GM18498 (cell line): ENCODE measurements at regions not wholly inside any gene's neighbourhood (a gene's known extent, or its start where the extent isn't known, plus 50 kb on each side); places are given as distances from the start of the nearest gene placed in this dataset.
"Not testable (repeated sequence)": the region's sequence is repeated elsewhere in the genome, so short reads cannot be mapped to it uniquely, and the experiment has no call there.

Experiments used
- ATAC-seq: cut with Tn5 transposase; IDR thresholded peaks from one replicate; pipeline ENCODE4 v1.9.1; 2021; ENCODE audit warnings: mild to moderate bottlenecking, moderate library complexity; ENCODE audit not compliant: unreplicated experiment

DNA sequence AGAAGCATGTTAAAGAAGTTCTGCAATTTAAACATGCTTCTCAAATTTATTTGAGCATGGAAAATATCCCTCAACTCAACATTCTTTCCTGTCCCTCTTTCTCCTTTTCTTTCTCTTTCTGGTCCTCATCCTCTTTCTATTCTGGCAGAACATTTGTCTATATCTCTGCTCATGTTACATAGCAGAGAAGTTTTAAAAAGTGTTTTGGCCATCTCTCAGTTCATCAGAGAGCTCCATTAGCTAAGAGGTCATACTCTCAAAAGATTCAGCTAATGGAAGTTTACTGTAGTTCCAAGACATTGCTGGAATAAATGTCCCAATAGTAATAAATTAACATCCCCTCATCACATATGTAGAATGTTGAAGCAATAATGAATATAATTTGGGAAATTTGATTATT, 53.5 kb downstream of the XCL2 start:
- ATAC-seq = no peak

DNA sequence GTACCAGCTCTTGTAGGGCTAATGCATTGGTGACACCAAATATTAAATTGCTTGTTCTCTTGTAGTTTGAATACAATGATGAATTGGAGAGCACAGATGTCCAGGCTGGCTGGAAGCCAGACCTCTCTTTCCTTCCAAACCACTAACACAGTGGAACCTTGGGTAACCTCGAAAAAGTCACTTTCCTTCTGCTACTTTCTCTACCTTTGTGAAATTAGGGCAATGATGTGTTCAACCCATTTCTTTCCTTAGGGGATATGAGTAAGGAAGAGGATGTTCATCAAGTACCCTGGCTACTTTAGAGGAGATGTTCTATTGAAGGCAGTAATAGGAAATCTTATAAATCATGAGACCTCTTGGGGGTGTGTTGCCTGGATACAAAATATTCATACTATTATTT, 55.7 kb downstream of the XCL2 start:
- no peak for ATAC-seq

DNA sequence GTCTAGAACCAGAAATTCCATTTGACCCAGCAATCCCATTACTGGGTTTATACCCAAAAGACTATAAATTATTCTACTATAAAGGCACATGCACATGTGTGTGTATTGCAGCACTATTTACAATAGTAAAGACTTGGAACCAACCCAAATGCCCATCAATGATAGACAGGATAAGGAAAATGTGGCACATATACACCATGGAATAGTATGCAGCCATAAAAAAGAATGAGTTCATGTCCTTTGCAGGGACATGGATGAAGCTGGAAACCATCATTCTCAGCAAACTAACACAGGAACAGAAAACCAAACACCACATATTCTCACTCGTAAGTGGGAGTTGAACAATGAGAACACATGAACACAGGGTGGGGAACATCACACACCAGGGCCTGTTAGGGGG, 57.0 kb downstream of the XCL2 start:
- not testable (repeated sequence) for ATAC-seq

DNA sequence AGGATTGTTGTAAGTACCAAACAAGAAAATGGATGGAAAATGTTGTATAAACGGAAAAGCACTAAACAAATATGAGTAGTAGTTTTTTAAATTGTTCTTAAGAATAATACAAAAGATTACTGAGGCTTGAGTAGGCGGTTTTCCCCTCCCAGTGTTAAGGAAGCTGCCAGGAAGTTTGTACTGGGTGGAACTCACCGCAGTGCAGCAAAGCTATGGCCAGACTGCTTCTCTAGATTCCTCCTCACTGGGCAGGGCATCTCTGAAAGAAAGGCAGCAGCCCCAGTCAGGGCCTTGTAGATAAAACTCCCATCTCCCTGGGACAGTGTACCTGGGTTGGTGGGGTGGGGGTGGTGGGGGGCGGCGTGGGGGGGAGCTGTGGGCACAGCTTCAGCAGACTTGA, 58.7 kb downstream of the XCL2 start:
- no peak for ATAC-seq

DNA sequence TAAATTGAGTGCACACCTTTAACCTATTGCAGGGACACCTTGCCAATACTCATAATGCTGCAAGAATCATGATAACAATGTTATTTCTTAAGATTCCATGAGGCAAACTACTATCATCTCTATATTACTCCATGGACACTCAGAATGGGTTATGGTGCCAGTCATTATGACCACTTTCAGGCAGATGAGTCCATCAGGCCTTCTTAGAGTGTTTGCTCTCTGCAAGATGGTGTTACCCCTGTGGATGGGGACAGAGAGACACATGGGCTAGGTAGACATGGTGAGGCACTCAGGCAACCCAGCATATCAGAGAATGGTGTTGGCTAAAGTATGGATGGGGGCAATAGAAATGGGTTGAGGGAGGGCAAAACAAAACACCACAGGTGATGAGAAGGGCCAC, 59.7 kb downstream of the XCL2 start:
- no peak for ATAC-seq

DNA sequence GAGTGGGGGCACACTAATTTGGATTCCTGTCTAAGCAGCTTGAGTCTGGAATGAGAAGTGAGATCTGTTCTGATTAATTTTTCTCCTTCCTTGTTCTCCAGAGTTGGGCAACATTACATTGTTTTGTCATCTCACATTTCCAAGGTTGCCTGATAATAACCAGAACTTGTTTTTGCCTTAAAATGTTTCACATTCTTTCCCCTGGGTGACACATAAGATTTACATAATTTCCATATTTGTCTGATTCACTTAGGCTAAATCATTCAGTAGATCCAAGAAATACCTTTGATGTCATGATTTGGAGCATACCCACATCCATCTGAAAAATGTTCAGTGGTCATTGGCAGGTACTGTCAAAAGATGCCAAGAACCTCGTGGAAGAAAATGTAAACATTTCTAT, 60.3 kb downstream of the XCL2 start:
- no peak for ATAC-seq

DNA sequence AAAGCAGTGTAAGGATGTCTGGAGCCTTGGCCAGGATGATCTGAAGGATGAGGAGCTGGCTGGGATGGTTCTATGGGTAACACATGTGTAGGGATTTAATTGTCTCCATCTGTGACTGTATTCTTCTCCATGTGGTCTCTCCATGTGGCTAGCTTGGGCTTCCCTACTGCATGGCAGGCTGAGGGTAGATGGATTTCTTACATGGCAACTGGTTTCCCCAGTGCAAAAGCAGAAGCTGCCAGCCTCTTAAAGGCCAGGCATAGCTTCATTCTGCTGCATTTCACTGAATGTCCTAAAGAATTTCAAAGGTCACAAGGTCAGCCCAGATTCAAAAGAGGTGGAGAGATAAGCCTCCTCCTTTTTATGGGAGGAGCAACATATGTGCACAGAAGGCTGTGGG, 61.7 kb downstream of the XCL2 start:
- no peak for ATAC-seq

DNA sequence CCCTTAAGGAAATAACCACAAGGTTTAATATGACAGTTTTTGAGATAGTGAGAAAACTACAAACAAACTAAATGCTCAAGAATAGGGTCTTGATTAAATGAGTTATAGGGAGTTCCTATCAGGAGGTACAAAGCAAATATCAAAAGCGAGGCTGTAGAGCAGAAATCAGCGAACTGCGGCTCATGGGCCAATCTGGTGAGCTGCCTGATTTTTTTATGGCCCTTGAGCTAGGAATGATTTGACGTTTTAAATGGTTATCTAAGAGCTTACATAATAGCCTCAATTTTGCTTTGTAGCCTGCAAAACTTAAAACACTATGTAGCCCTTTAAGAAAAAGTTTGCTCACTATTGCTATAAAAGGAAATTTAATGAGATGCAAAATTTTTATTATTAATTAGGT, 62.2 kb downstream of the XCL2 start:
- no peak for ATAC-seq

DNA sequence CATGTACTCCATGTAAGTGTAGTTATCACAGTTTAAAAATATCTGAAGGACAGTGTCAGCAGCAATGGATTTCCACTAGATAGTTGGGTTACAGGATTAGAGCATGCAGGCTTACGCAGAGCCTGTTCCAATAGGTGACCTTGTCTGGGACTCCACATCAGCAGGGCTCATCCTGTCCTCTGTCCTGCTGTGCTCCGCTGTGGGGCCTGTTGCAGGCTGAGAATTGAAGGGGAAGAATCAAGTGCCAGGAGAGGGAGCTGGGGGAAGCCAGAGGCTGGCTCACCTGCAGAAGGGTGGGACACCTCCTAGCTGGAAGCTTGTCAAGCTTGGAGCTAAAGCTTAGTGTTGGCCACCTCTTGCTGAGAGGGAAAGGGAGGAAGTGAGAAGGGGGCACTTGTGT, 62.8 kb downstream of the XCL2 start:
- ATAC-seq = no peak

DNA sequence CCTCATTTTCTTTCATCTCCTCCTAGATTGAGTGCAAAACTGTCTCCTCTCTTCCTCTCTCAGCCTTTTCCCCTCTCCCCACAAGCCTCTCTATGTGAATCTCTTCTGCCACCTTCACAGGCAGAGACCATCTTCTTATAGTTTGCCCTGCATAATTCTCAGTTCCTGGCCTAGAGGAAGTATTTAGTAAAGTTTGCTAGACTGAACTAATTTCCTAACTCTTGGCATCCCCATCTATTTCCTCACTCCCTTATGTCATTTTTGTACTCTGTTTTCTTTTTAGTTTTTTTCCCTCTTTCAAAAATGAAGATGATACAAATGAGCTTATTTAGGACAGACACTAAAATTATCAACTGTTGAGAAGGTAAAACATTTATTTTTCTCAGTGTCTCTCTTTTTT, 66.0 kb downstream of the XCL2 start:
- no peak for ATAC-seq

DNA sequence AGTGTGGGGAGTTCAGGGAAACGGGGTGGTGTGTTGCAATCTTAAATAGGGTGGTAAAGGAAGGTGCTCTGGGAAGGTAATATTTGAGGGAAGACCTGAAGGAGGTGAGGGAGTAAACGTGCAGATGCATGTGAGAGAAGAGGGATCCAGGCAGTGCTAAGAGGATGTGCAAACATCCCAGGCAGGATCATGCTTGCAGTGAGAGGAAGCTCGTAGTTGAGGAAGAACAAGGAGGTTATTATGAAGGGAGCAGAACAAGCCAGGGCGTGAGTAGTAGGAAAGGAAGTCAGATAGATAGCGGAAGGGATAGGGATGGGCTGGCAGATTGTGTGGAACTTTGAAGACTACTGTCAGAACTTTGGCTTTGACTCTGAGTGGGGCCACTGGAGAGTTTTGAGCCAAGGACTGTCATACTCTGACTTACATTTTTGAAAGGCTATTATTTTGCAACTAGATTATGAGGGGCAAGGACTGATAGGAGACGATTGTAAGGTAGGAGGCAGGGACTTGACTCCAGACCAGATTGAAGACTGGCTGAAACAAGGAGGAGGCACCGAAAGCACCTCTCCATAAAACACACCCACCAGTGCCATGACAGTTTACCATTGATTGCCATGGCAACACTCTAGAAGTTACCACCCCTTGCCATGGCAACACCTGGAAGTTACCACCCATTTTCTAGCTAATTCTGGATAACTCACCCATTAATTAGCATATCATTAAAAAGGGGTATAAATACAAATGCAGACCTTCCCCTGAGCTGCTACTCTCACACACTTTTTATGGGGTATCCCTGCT, 67.0 kb downstream of the XCL2 start:
- ATAC-seq = no peak

DNA sequence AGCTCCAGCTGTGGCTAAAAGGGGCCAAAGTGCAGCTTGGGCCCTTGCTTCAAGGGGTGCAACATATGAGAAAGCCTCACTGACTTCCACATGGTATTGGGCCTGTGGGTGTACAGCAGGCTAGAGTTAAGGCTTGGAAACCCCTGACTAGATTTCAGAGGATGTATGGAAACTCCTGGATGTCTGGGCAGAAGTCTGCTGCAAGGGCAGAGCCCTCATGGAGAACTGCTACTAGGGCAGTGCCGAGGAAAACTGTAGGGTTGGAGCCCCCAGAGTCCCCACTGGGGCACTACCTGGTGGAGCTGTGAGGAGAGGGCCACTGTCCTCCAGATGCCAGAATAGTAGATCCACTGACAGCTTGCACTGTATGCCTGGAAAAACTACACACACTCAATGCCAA, 69.5 kb downstream of the XCL2 start:
- ATAC-seq = no peak

DNA sequence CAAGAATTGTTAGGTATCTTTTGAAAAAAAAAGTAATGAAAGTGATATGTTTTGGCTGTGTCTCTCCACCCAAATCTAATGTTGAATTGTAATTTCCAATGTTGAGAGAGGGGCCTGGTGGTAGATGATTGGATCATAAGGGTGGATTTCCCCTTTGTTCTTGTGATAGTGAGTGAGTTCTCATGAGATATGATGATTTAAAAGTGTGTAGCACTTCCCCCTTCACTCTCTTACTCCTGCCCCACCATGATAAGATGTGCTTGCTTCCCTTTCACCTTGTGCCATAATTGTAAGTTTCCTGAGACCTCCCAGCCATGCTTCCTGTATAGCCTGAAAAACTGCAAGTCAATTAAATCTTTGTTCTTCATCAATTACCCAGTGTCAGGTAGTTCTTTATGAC, 70.7 kb downstream of the XCL2 start:
- no peak for ATAC-seq

DNA sequence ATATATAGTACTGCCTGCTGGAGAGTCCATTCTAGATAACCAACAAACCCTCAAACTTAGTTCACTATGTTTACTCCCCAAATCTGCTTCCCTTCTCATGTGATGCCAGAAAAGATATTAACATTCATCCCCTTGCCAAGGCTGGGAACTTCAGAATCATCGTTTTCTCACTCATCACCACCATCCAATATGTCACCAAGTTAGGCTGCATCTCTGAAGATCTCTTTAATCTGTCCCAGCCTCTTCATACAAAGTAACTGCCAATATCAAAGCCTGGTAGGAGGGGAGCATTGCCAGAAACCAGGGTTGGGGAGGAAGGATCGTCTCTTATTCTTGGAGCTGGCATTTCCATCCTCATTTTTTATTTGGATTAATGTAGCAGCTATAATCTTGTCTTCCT, 71.6 kb downstream of the XCL2 start:
- ATAC-seq = no peak

DNA sequence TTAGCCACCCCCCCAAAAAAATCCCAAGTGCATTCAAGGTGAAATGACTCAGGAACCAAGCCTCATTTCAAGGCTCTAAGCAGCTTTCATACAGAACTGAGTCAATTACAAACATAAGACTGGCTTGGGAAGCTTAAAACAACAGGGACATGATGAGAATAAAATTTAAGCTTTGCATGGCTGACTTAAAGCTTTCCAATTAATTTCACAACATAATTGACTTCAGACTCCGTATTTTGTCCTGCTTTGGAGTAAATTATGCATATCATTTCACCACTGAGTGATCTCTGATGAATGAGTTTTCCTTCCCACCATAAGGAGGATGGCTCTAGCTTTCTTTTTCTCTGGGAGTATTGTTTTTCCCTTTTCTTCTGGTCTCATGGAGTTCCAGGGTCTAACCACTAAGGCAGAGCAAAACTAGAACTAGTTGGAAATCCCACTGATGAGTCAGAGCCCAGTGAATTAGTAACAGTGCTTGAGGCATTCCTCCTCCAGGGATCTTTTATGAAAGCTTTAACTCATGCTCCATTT, 72.8 kb downstream of the XCL2 start:
- ATAC-seq = no peak

DNA sequence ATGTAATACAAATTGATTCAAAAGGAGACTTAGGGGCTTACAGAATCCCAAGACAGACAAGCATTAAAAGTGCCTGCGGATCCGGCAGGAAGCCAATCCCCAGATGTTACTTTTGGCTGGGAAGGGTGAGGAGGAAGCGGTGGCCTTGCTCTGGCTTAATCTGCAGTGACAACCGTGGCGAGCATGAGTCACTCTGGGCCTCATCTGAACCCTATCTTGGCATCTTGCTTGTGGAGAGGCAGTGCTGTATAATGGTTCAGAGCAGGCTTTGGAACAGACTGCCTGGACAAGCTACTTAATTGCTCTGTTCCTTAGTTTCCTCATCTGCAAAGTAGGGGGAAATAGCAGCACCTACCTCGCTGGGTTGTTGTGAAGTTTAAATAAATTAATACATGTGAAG, 74.1 kb downstream of the XCL2 start:
- no peak for ATAC-seq

DNA sequence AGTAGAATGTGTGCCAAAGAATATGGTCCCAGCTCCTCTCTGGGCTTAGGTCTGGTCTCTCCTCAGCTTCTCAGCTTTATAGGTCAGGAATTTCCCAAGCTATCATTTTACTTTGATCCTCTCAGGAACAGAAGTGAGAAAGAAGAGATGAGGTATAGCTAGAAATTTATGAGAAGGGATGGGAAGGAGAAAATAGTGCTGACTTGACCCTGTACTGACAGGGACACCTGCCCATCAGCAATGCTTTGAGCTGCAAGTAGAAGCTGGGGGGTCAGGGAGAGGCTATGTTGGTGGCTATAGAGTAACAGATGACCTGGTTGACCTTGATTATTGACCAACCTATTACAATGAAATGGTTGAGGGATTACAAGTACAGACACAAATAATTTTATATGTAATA, 75.0 kb downstream of the XCL2 start:
- no peak for ATAC-seq

DNA sequence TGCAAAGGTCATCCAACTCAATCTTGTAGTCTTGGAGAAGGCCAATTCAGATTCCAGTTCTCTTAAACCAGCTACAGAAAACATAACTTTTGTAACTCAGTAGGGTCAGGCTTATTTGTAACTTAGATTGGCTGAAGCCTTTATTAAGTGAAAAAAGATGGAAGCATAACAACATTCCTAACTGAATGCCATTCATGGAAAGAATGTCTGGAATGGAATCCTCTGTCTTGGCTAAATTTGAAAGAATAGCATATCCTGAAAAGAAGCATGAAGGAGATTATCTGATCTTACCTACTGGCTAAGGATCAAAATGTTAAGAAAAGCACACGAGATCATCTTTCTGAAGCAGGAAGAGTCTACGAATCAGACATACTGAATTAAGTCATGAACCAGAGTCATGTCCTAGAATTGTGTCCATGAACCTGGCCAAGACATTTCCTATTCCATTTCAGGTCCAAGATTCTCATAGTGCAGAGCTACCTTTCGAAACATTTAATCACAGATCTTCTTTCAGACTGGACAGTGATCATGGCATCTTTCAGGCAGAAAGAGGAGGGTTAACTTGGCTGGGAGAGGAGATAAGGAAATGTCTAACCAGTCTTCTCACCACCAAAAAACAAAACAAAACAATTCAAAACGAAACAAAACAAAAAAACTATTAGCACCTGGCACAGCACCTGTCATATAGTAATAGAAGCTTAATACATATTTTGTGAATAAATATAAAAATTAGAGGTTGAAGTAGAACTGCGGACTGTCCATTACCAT, 75.6 kb downstream of the XCL2 start:
- no peak for ATAC-seq

DNA sequence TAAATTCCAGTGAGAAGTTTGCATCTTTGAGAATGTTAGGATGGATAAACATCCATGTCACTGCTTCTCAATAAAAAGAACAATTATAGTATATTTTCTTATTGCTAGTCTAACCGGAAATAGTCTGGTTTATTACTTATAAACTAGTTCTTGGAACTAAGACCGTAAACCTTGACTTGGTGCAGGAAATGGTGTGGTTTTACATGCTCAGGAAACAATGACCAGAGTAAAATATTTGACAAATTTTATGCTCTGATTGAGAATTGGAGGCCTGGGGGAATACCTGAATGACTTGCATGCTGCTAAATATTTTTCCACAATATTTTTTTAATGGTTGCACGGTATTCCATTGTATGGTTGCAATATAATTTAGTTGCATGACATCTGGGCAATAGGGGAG, 76.3 kb downstream of the XCL2 start:
- no peak for ATAC-seq

DNA sequence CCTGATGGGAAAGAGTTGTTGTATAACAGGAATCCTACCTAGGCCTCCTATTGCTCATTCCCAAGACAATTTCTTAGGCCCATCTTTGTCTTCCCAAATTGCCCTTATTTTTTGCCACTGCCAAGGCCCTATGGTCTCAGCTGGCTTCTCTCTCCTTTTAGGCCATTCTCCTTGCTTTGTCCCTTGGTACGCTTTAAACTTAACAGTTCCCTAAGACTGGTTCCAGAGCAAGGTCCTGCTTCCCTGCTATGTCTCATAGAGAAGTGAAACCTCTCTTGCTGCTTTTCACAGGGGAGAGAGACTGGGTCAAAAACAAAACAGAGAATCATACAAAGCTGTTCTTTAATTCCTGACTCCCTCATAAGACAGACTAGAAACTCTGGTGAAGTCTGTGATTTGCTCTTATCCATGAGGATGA, 77.1 kb downstream of the XCL2 start:
- ATAC-seq = peak; percentile 75

DNA sequence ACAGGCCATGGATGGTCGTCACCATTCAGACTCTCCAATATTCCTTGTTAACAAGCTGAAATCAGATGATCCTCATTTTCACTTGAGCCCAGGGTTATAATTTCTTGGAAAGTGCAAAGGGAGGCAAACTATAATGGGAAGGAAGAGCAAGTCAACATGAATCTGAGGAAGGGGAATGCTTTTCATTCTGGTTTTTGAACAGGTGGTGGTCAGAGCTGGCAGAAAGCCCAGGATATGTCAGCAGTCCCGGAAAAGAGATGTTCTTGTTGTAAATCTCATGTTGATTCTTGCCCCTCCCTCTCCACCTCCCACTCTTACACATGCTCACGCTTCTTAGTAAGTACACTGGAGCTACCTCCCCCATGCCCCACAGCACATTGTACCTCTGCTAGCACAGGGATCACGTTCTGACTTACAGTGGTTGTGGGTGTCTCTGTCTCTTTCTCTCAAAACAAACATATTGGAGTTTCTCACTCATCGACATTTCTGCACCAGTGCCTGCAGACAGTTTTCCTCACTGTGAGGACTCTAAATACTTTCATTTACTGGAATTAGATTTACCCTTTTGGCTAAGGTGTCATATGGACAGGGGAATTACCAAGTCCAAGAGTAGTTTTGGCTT, 77.6 kb downstream of the XCL2 start:
- ATAC-seq = peak; percentile 69

DNA sequence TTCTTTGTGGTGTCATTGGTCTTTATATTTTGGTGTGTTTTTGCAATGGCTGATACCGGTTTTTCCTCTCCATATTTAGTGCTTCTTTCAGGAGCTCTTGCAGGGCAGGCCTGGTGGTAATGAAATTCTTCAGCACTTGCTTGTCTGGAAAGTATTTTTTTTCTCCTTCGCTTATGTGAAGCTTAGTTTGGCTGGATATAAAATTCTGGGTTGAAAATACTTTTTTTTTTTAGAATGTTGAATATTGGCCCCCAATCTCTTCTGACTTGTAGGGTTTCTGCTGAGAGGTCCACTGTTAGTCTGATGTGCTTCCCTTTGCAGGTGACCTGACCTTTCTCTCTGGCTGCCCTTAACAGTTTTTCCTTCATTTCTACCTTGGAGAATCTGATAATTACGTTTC, 82.7 kb downstream of the XCL2 start:
- not testable (repeated sequence) for ATAC-seq
